Right lobe of liver (tissue), 4 donors: ENCODE measurements at regions not wholly inside any gene's neighbourhood (a gene's known extent, or its start where the extent isn't known, plus 50 kb on each side); places are given as distances from the start of the nearest gene placed in this dataset.

Experiments used
- POLR2A ChIP-seq: fragments of 450-650 bp; IDR thresholded peaks from one replicate; pipeline ENCODE4 v1.6.1; 2017; ENCODE audit warnings: antibody characterized with exemption, mild to moderate bottlenecking
- TF ChIP-seq, protein P1 (sequence below), 4 donors: fragments of 200-600 bp in 3 of 4; fragments of 450-650 bp in 1 of 4; IDR thresholded peaks; one replicate each; pipeline versions ENCODE4 v1.5.1 to v1.8.0; 2016 to 2022; ENCODE audit warnings: antibody characterized with exemption in 4 of 4, mild to moderate bottlenecking in 2 of 4
- donor health status: DM: no; HTN: no; CAD: no.
- donor health status: DM: no; HTN: no; CAD: no.
- donor health status: DM: no; HTN: yes; CAD: no.

GRCh38 chr4:71236226-71236625, 102.6 kb upstream of the SLC4A4 start:
- TF ChIP-seq, protein P1, sequence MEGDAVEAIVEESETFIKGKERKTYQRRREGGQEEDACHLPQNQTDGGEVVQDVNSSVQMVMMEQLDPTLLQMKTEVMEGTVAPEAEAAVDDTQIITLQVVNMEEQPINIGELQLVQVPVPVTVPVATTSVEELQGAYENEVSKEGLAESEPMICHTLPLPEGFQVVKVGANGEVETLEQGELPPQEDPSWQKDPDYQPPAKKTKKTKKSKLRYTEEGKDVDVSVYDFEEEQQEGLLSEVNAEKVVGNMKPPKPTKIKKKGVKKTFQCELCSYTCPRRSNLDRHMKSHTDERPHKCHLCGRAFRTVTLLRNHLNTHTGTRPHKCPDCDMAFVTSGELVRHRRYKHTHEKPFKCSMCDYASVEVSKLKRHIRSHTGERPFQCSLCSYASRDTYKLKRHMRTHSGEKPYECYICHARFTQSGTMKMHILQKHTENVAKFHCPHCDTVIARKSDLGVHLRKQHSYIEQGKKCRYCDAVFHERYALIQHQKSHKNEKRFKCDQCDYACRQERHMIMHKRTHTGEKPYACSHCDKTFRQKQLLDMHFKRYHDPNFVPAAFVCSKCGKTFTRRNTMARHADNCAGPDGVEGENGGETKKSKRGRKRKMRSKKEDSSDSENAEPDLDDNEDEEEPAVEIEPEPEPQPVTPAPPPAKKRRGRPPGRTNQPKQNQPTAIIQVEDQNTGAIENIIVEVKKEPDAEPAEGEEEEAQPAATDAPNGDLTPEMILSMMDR (IDR thresholded peaks at IDR 0.05): no peak
- no peak for TF ChIP-seq POLR2A
